ENCODE measurements at regions not wholly inside any gene's neighbourhood (a gene's known extent, or its start where the extent isn't known, plus 50 kb on each side); places are given as distances from the start of the nearest gene placed in this dataset.

DNA sequence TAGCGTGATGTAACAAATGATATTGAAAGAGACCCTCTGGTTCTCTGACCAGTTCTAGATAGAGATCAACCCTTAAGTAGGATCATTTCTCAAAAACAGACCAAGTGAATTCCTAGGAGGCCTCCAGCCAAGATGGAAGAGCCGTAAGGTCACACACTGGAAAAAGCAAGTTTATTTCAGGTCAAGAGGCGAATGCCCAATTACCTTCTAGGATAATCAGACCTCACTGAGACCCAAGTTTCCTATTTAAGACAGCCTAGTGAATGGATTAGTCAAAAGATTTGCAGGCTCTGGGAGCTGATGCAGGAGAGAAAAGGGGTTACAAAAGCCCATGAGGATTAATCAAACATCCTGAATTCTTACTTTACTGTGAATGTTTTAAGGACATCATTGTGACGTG, 486.1 kb upstream of the NRP1 start:
- TF ChIP-seq, protein P1, sequence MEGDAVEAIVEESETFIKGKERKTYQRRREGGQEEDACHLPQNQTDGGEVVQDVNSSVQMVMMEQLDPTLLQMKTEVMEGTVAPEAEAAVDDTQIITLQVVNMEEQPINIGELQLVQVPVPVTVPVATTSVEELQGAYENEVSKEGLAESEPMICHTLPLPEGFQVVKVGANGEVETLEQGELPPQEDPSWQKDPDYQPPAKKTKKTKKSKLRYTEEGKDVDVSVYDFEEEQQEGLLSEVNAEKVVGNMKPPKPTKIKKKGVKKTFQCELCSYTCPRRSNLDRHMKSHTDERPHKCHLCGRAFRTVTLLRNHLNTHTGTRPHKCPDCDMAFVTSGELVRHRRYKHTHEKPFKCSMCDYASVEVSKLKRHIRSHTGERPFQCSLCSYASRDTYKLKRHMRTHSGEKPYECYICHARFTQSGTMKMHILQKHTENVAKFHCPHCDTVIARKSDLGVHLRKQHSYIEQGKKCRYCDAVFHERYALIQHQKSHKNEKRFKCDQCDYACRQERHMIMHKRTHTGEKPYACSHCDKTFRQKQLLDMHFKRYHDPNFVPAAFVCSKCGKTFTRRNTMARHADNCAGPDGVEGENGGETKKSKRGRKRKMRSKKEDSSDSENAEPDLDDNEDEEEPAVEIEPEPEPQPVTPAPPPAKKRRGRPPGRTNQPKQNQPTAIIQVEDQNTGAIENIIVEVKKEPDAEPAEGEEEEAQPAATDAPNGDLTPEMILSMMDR (IDR thresholded peaks at IDR 0.05) = no peak
- TF ChIP-seq ZFX (IDR thresholded peaks at IDR 0.05; ENCODE audit: borderline replicate concordance) = no peak
